GM10248 (cell line): ENCODE measurements at regions not wholly inside any gene's neighbourhood (a gene's known extent, or its start where the extent isn't known, plus 50 kb on each side); places are given as distances from the start of the nearest gene placed in this dataset.

Experiments used
- CTCF ChIA-PET: fragments of 300-600 bp; sonication (Branson Sonifier 250); formaldehyde crosslinking; extraction: SDS; loops from one replicate; lab custom pipeline; 2021; ENCODE audit warnings: antibody characterized with exemption; lab: Yijun Ruan, JAX
- POLR2A ChIA-PET: fragments of 350-650 bp; sonication (Branson Sonifier 250); formaldehyde crosslinking; extraction: SDS; loops from one replicate; lab custom pipeline; 2020; ENCODE audit warnings: antibody characterized with exemption; lab: Yijun Ruan, JAX
- DNase-seq: peaks from one replicate; pipeline ENCODE4 v3.0.0; 2012; ENCODE audit errors: extremely low spot score
- TF ChIP-seq, protein P1 (sequence below): IDR thresholded peaks from 2 replicates; pipeline ENCODE4 v1.5.1; 2012; ENCODE audit warnings: mild to moderate bottlenecking, low read depth; ENCODE audit errors: extremely low read depth, missing control alignments, control extremely low read depth

DNA sequence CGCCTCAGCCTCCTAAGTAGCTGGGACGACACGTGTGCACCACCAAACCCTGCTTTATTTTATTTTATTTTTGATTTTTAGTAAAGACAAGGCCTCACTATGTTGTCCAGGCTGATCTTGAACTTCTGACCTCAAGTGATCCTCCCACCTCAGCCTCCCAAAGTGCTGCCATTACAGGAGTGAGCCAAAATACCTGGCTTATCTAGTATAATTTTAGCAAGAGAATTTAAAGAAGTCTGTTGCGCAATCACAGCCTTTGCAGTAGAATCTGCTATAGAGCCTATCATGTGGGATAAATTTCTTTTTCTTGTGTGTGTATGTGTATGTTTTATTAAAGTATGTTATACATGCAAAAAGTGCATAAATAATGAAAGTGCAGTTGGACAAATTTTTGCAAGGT, 92.1 kb upstream of the ANKEF1 start:
- DNase-seq: no peak
- ChIA-PET POLR2A (no interaction called here), CTCF (no interaction called here)
- TF ChIP-seq, protein P1, sequence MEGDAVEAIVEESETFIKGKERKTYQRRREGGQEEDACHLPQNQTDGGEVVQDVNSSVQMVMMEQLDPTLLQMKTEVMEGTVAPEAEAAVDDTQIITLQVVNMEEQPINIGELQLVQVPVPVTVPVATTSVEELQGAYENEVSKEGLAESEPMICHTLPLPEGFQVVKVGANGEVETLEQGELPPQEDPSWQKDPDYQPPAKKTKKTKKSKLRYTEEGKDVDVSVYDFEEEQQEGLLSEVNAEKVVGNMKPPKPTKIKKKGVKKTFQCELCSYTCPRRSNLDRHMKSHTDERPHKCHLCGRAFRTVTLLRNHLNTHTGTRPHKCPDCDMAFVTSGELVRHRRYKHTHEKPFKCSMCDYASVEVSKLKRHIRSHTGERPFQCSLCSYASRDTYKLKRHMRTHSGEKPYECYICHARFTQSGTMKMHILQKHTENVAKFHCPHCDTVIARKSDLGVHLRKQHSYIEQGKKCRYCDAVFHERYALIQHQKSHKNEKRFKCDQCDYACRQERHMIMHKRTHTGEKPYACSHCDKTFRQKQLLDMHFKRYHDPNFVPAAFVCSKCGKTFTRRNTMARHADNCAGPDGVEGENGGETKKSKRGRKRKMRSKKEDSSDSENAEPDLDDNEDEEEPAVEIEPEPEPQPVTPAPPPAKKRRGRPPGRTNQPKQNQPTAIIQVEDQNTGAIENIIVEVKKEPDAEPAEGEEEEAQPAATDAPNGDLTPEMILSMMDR: no peak

DNA sequence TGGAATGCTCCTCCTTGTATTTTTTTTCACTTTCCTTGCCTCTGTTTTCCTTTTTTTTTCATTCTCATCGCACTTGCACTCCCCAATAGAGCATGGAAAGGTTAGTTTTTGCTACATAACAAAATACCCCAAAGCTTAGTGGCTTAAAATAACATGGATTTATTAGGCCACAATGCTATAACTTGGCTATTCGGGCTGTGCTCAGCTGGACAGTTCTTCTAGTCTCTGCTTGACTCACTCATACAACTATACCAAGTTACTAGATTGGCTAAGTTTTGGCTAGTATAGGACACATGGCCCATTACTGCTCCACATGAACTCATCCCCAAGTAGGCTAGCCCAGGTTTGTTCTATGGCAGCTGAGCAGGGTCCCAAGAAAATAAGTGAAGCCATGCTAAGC, 94.5 kb upstream of the ANKEF1 start:
- no peak for DNase-seq
- TF ChIP-seq, protein P1: no peak
- CTCF ChIA-PET: no interaction called here
- POLR2A ChIA-PET: no interaction called here

DNA sequence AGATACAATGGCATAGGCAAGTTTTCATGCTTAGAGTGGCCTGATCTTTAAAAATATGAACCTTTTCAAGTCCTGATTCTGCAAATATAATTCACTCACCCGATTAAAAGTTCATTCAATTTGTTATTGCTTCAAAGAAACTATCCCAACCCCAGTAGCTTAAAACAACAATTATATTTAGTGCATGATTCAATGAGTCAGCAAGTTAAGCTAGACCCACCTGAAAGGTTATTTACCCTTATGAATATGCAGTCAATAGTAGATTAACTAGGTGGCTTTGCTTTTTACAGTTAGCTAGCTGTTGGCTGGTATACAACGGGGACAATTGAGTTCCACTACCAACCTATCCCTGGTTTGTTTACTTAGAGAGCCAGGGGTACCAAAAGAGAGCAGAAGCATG, 95.6 kb upstream of the ANKEF1 start:
- ChIA-PET POLR2A (no interaction called here), CTCF (no interaction called here)
- no peak for DNase-seq
- TF ChIP-seq, protein P1: no peak

DNA sequence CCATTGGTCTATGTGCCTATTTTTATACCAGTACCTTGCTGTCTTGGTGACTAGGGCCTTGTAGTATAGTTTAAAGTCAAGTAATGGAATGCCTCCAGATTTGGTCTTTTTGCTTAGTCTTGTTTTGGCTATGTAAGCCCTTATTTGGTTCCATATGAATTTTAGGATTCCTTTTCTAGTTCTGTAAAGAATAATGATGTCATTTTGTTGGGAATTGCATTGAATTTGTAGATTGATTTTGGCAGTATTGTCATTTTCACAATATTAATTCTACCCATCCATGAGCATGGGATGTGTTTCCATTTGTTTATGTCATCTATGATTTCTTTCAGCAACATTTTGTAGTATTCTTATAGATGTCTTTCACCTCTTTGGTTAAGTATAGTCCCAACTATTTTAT, 96.4 kb upstream of the PAK5 start:
- TF ChIP-seq, protein P1: no peak
- CTCF ChIA-PET: interaction anchor here (1.7 kb wide), 1 partner anchor 23 kb away, joined by 4 read pairs; no protein-coding TSS in a partner anchor

DNA sequence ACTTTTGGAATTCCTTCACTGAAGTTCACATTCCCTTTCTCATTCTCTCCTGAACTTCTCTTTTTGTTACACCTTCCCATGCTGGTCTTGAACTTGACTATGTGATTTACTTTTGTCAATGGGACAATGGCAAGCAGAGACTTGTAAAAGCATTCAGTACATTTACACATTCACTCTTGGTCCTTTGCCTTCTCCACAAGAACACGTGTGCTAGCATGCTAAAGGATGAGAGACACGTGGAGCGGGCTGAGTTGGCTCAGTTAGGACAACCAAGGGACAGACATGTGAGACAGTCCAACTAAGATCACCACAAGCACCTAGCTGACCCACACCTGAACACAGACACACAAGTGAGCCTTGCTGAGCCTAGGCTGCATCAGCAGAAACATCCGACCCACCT, 91.3 kb upstream of the PAK5 start:
- CTCF ChIA-PET: interaction anchor here (0.9 to 2.4 kb wide), 2 partner anchors 17 to 28 kb away, joined by 3 to 12 read pairs; no protein-coding TSS in a partner anchor
- TF ChIP-seq, protein P1: no peak
- no peak for DNase-seq
- POLR2A ChIA-PET: no interaction called here

More for the DNA sequence above, 96.4 kb upstream of the PAK5 start:
- DNase-seq: no peak
- POLR2A ChIA-PET: no interaction called here

DNA sequence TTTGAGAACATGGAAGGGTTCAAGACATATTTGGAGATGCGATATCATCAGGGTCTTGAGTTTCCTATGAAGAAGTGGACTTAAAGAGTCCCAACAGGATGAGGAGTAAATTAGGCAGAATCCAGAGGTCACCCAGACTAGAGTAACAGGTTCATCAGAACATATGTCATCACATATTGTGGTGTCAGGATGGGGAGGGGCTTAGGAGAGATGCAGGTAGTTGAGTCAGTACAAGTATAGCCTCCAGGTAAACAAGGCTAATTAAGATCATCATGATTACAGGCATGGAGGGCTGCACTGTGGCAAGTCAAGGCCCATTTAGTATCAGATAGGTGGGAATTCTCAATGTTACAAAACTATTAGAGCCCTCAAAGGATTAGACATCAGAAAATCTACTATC, 90.1 kb upstream of the PAK5 start:
- no peak for DNase-seq
- CTCF ChIA-PET: interaction anchor here (0.6 to 2.4 kb wide), 5 partner anchors 16 to 312 kb away, joined by 3 to 12 read pairs (median 5); no protein-coding TSS in a partner anchor
- POLR2A ChIA-PET: no interaction called here
- TF ChIP-seq, protein P1: no peak

DNA sequence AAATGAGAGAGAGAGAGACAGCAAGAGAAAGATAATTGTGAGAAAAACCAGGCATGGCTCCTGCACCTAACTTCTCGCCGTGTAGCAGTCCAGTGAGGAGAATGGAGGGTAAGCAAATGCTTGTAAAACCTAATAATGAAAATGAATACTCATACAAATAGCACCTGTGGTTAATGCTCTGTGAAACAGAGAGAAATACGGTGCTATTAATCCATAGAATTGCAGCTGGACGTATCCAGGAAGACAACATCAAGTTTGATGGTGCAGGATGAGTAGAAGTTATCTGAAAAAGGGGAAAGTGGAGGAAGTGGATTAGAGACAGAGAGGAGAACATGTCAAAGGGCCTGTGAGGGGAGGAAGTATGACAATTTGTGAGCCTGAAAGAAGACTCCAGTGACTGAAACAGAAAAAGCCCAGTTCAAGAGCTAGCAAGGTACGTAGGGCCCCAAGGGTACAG, 89.4 kb upstream of the PAK5 start:
- ChIA-PET CTCF (interaction anchor here (0.6 to 1.7 kb wide), 3 partner anchors 16 to 311 kb away, joined by 3 to 5 read pairs (median 5); no protein-coding TSS in a partner anchor), POLR2A (no interaction called here)
- DNase-seq: peak; percentile 25
- TF ChIP-seq, protein P1: no peak
